CD4-positive, alpha-beta T cell treated with Interleukin-15 for 4 hours (primary cell): ENCODE measurements at regions not wholly inside any gene's neighbourhood (a gene's known extent, or its start where the extent isn't known, plus 50 kb on each side); places are given as distances from the start of the nearest gene placed in this dataset.
"Not testable (repeated sequence)": the region's sequence is repeated elsewhere in the genome, so short reads cannot be mapped to it uniquely, and the experiment has no call there.

Experiments used
- DNase-seq: peaks from one replicate; pipeline ENCODE4 v3.0.0-alpha.2; 2020; ENCODE audit warnings: low spot score

GRCh38 chr11:80778432-80778831 is 1337.6 kb upstream of the TENM4 start:
- DNase-seq: no peak

- DNase-seq: no peak
Observed at GRCh38 chr11:80773919-80774318, 1333.1 kb upstream of the TENM4 start.

- no peak for DNase-seq
Observed at GRCh38 chr11:80771017-80771416, 1330.2 kb upstream of the TENM4 start.

GRCh38 chr11:80758787-80759186 is 1318.0 kb upstream of the TENM4 start:
- no peak for DNase-seq

- DNase-seq: no peak
Observed at GRCh38 chr11:80748207-80748925, 1307.5 kb upstream of the TENM4 start.

GRCh38 chr11:80746300-80746699 is 1305.5 kb upstream of the TENM4 start:
- no peak for DNase-seq

GRCh38 chr11:80745416-80745815 is 1304.6 kb upstream of the TENM4 start:
- DNase-seq: no peak

GRCh38 chr11:80733790-80734189 is 1293.0 kb upstream of the TENM4 start:
- no peak for DNase-seq

GRCh38 chr11:80733361-80733760 is 1292.5 kb upstream of the TENM4 start:
- no peak for DNase-seq

GRCh38 chr11:80727315-80727714 is 1286.5 kb upstream of the TENM4 start:
- DNase-seq: no peak

- no peak for DNase-seq
Observed at GRCh38 chr11:80726236-80726635, 1285.4 kb upstream of the TENM4 start.

GRCh38 chr11:80724366-80724765 is 1283.5 kb upstream of the TENM4 start:
- no peak for DNase-seq

GRCh38 chr11:80722629-80723028 is 1281.8 kb upstream of the TENM4 start:
- DNase-seq: no peak

GRCh38 chr11:80720295-80720694 is 1279.5 kb upstream of the TENM4 start:
- DNase-seq: no peak

GRCh38 chr11:80719292-80719646 is 1278.4 kb upstream of the TENM4 start:
- DNase-seq: no peak

- DNase-seq: no peak
Observed at GRCh38 chr11:80718611-80719291, 1277.9 kb upstream of the TENM4 start.

- DNase-seq: no peak
Observed at GRCh38 chr11:80702264-80702663, 1261.4 kb upstream of the TENM4 start.

- no peak for DNase-seq
Observed at GRCh38 chr11:80700386-80700785, 1259.6 kb upstream of the TENM4 start.

- DNase-seq: not testable (repeated sequence)
Observed at GRCh38 chr11:80699406-80700177, 1258.8 kb upstream of the TENM4 start.

- DNase-seq: no peak
Observed at GRCh38 chr11:80698637-80699036, 1257.8 kb upstream of the TENM4 start.

- DNase-seq: no peak
Observed at GRCh38 chr11:80694385-80694784, 1253.6 kb upstream of the TENM4 start.

- no peak for DNase-seq
Observed at GRCh38 chr11:80687941-80688340, 1247.1 kb upstream of the TENM4 start.

GRCh38 chr11:80686889-80687288 is 1246.1 kb upstream of the TENM4 start:
- no peak for DNase-seq
